Ishikawa (cell line): ENCODE measurements at regions not wholly inside any gene's neighbourhood (a gene's known extent, or its start where the extent isn't known, plus 50 kb on each side); places are given as distances from the start of the nearest gene placed in this dataset.

Experiments
- RAD21 ChIP-seq: IDR thresholded peaks from 2 replicates; pipeline ENCODE4 v1.6.1; 2012; ENCODE audit warnings: low read depth
- TAF1 ChIP-seq: IDR thresholded peaks from 2 replicates; pipeline ENCODE4 v1.6.1; 2012; ENCODE audit warnings: low read depth, mild to moderate bottlenecking

DNA sequence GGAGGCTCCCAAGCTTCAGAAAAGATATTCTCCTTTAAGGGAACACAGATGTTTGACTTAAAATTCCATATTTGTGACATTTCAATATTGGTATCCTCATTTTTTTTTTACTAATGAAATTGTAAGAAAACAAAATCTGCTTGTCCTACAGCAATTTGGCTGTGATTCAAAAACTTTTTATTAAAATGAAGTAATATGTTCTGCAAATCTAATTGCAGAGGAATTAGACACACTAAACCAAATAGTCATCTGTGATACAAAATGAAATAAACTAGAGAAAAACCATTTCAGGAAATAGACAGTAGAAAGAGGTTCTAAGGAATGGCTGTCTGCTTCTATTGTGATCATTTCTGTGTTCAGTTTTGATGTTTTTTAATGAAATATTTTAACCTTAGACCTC is 50.1 kb upstream of the HIF1A start:
- no peak for TF ChIP-seq RAD21
- TF ChIP-seq TAF1, result no peak
